Renal cortex interstitium (tissue), 11 donors: ENCODE measurements at regions not wholly inside any gene's neighbourhood (a gene's known extent, or its start where the extent isn't known, plus 50 kb on each side); places are given as distances from the start of the nearest gene placed in this dataset.
"Not testable (repeated sequence)": the region's sequence is repeated elsewhere in the genome, so short reads cannot be mapped to it uniquely, and the experiment has no call there.

Source experiments
- DNase-seq, 11 donors: peaks; one replicate each; pipeline ENCODE4 v3.0.0-alpha.2; 2013; ENCODE audit warnings: low read depth in 9 of 11, low spot score in 4 of 11; ENCODE audit errors: extremely low read depth in 1 of 11

GRCh38 chr1:83445873-83446272, 553.1 kb downstream of the TTLL7 start:
- not testable (repeated sequence) for DNase-seq

DNA sequence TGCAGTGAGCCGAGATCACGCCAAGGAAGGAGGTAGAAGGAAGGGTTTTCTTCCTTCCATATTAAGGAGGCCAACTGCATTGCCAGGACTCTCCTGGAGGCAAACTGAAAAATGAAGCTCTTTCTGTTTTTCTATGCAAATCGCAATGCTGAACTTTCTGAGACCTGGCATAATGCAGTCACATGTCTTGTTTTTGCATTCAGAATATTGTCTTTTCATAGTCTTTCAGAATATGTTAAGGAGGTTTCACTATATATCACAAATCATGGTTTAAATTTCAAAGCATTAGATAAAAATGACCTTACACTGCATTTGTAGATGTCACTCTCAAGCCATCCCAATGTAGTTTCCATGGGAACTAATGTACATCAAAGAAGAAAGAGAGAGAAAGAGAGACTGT, 556.5 kb downstream of the TTLL7 start:
- not testable (repeated sequence) for DNase-seq

DNA sequence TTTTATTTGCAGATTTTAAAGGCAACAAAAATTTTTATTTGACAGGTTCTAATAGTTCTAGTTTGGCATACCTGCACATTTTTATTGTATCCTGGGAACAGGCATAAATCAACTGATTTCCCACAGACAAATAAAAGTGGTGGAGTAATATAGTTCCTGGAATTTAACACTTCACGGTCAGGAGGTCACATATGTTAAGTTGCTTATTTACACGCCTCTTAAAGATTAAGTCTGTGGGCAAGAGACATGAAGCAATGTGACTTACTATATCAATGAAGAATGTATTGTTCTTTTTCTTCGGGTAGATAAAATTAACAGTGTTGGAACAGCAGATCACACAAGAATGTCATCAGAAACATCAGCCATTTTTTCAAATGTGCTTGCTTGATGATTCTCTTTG, 558.3 kb downstream of the TTLL7 start:
- not testable (repeated sequence) for DNase-seq

GRCh38 chr1:83440021-83440420, 558.9 kb downstream of the TTLL7 start:
- not testable (repeated sequence) for DNase-seq

DNA sequence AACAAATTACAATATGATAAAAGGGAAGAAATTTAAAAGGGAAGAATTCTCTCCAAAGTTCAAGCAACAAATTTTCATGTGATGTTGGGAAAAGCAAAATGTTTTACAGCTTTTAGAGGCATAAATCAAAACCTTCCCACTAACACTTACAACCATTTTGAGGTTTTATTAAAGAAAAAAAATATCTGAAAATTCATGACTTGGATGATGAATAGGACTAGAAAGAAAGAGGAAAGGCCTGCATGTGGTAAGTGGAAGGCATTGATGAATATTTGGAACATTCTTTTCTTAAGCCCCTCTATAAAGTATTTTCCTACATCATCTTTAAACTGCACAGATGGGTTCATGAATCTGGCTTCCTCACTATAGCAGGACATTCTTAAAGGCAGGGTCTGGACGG, 560.6 kb downstream of the TTLL7 start:
- DNase-seq: not testable (repeated sequence)

DNA sequence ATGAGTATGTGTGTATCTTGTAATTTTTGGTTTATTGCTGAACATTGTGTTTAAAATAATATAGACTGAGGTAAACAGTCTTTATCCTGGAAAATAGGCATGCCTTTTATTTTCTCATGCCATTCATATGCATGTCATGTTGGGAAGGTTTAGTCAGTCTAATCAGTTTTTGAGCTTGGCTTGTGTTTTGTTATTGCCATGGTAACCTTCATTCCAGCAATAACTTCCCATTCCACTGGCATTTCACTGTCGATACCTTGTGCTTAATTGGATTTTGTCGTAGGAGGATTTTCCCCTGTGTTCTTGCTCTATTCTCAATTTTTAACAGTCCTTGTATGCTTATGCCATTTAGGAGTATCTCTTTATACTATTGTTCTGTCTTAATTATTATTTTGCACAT, 563.6 kb downstream of the TTLL7 start:
- not testable (repeated sequence) for DNase-seq

DNA sequence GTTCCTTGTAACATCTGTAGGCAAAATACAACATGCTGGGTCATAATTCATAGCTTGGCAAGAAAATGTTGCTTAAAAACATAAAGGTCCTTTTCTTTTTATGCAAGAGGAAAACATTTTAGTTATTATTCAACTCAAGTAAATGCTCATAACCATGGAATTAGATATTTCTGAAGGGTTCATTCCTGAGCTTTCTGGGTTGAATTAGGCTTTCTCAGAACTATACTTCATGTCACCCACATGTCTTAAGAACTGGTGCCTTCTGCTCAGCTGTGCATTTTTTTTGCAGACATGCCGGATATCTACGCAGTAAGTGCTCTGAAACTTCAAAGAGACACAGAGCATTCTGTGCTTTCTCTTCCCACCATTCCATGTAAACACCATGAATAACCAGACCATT, 571.4 kb downstream of the TTLL7 start:
- DNase-seq: not testable (repeated sequence)

DNA sequence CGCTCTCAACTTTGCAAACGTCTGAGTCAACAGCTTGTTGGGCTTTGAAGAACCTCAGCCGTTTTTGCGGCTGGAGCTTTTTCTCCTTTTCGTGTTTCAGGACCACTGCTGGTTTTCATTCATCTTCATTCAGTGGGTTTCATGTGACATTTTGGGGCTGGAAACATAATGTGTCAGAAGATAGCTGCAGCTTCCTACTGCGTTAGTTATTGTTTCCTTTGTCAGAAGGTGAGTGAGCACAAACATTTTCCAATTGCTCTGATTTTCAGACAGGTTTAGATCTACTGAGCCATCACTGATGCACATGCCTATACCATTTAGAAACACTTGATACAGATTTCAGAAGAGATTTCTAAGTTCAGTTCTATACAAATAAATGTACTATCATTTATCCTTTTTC, 575.5 kb downstream of the TTLL7 start:
- not testable (repeated sequence) for DNase-seq

DNA sequence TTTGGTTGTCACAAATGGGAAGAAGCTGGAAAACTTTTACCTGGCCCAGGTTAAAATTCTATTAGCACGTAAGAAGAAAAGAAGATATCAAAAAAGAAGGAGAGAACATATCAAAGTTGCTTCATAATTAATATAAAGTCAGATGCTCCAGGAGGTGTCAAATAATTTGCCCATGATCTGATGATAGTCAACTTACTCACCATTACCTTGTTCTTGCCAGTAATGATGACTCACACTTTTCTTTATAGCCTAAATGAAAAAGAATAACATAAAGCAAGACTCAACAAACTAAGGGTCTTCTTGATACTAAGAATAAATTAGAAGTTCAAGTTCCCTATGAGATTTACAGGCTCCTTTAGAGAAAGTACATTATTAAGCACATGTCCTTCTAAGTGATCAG, 580.4 kb downstream of the TTLL7 start:
- no peak for DNase-seq

DNA sequence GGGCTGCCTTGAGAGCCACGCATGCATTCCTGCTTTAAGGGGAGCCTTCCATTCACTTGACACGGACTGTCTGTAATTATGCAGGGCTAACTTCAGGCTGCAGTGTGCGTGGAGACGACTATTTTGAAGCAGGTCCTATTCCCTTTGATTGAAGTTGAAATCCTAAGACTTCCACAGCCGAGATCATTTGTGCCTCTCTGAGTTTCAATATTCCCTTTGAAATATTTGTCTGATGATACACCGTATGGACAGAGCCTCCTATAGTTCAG, 585.2 kb downstream of the TTLL7 start:
- not testable (repeated sequence) for DNase-seq

DNA sequence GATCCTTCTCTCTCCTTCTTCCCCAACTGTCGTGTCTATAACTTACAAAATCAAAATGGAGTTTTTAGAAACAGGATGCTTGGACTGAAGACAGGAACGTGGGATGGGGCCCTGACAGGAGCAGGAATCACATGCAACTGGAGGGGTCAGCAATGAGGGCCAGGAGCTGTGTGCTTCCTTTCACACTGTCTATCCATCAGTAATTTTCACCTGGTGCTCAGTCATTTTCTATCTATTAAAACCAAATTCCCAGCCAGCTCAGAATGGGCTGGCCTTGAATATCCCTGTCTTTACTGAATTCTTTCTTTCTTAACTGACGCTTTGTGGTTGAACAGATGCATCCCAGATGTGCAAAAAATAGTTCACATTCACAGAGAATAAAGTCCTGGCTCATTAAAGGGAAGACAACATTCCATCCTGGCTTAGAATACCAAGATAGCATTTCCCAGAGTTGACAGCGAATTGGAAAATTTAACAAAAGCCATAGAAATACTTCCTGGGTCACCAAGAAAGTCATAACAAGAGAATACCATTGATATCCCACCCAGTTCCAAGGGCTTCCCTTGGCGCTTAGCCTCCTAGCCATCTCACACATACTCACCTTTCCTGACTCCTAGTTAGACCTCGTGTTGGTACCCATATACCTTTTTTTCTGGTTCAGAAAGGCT, 588.1 kb downstream of the TTLL7 start:
- DNase-seq: not testable (repeated sequence)

DNA sequence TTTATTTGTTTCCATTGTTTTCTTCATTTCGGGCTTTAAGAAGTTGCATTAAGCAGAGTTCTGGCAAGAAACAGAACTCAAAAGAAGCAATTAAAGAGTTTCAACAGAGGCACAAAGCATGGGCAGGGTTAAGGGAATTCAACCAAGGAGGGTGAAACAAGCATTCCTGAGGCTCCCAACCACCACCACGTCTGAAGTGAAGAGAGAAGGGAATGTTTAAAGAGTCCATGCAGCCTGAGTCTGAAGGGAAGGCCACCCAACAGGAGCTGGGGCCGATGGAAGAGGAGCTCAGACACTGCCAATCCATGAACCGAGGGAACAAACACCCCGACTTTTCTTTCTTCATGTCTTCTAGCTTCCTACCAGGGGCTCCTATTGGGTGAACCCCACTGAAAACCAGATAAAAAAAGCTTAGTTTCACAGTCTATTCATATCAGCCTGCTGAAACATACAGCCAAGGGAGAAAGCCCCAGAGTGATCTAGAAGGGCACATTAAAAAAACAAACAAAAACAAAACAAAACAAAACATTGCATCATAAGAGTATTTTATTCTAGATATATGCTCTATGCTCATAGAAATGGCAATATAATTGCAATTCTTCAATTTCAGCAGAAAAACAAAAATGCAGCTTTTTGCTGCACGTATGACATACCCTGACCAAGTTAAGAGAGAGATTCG, 592.1 kb downstream of the TTLL7 start:
- DNase-seq: not testable (repeated sequence)

- DNase-seq: not testable (repeated sequence)
These were observed 593.1 kb downstream of the TTLL7 start for GRCh38 chr1:83405789-83406188.

GRCh38 chr1:83403500-83403899, 595.4 kb downstream of the TTLL7 start:
- DNase-seq: not testable (repeated sequence)

DNA sequence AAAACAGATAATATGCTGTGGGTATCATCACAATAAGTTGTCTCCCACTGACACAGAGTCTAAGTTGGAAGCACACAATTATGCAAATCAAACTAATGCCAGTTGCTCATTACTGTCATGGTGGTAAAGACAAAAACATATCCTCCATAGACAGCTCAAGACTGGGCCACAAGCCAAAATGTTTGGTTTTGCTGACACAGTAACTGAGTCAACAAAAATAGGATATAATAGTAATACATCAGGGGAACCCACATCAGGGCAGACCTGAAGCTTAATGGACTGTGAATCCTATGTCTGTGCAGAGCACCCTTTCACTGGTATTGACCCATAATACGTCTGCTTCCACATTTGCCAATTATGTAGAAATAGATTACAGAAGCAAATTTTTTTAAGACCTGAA, 597.8 kb downstream of the TTLL7 start:
- DNase-seq: not testable (repeated sequence)

GRCh38 chr1:83400173-83400572, 598.8 kb downstream of the TTLL7 start:
- not testable (repeated sequence) for DNase-seq

GRCh38 chr1:83398125-83398524, 600.8 kb downstream of the TTLL7 start:
- DNase-seq: not testable (repeated sequence)

GRCh38 chr1:83395130-83395529, 603.8 kb downstream of the TTLL7 start:
- not testable (repeated sequence) for DNase-seq

DNA sequence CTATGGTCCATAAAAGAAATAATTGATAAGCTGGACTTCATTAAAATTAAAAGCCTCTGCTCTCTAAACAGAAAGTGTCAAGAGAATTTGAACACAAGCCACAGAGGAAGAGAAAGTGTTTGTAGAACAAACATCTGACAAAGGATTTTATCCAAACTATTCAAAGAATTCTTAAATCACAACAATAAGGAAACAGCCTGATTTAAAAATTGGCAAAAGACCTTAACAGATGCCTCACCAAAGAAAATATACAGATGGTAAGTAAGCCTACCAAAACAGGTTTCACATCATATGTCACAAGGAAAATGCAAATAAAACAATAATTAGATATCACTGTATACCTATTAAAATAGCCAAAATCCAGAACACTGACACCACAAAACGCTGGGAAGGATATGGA, 612.0 kb downstream of the TTLL7 start:
- not testable (repeated sequence) for DNase-seq

GRCh38 chr1:83383107-83383506, 615.8 kb downstream of the TTLL7 start:
- DNase-seq: not testable (repeated sequence)

DNA sequence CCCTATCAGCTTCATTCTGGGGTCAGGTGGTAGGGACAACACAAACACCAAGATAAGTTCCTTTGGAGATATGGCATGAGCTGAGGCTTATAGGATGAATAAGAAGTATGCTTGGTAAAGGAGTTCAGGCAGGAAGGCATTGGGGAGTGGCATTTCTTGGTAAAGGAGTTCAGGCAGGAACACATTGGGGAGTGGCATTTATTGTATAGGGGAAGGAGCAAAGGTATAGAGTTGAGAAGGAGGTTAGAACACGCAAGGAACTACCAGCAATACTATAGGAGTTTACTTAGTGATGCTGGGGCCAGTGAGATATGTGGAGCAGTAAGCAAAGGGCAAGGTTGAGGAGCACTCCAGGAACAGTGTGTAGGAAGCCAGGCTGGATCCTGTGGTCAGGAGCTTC, 625.9 kb downstream of the TTLL7 start:
- DNase-seq: not testable (repeated sequence)
